ENCODE measurements at regions not wholly inside any gene's neighbourhood (a gene's known extent, or its start where the extent isn't known, plus 50 kb on each side); places are given as distances from the start of the nearest gene placed in this dataset.

DNA sequence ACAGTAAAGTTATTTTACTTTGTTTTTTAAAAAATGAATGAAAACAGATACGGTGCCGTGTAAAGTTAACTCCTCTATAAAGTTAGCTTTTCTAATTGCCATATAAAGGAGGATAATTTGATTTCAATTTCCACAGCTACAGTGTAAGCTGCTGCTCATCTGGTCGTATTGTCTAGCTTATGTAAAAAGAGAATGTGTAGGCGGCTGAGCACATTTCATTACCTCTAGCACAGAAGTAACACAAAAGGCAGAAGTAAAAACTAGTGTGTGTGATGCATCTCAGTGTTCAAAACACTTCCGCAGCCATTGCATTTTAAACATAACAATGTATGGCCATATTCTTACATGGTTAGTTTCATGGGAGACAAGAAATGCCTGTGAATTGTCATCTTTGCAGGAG lies 105.0 kb upstream of the P2RY1 start:
- DNase-seq (ENCODE audit: low read depth in 6 of 9, low spot score in 9 of 9), result no peak
- no peaks in the 10 kb centered on the region for H3K9me3 ChIP-seq (ENCODE audit: control insufficient read depth in 2 of 2, insufficient read depth in 1 of 2, low read length in 1 of 2)
- H3K4me3 ChIP-seq (ENCODE audit: low read length in 2 of 2), result no peak overlapping the region
- WGBS, result 96% methylated on average over 5 of the region's 5 CpGs
- H3K27me3 ChIP-seq (ENCODE audit: control insufficient read depth in 2 of 2, insufficient read depth in 1 of 2, low read length in 1 of 2), result no peaks in the 10 kb centered on the region
- no peaks in the 10 kb centered on the region for H3K36me3 ChIP-seq (ENCODE audit: control insufficient read depth in 2 of 2, insufficient read depth in 2 of 2, low read length in 1 of 2)
- H3K4me1 ChIP-seq (ENCODE audit: control insufficient read depth in 2 of 2, insufficient read depth in 2 of 2, low read length in 2 of 2), result no peaks in the 10 kb centered on the region
- no peak overlapping the region for H3K27ac ChIP-seq (ENCODE audit: low read depth in 1 of 2, low read length in 1 of 2)

GRCh38 chr3:152731511-152731910 lies 103.4 kb upstream of the P2RY1 start:
- no peaks in the 10 kb centered on the region for H3K36me3 ChIP-seq (ENCODE audit: control insufficient read depth in 2 of 2, insufficient read depth in 2 of 2, low read length in 1 of 2)
- H3K27me3 ChIP-seq (ENCODE audit: control insufficient read depth in 2 of 2, insufficient read depth in 1 of 2, low read length in 1 of 2), result no peaks in the 10 kb centered on the region
- H3K27ac ChIP-seq (ENCODE audit: low read depth in 1 of 2, low read length in 1 of 2), result no peak overlapping the region
- H3K9me3 ChIP-seq (ENCODE audit: control insufficient read depth in 2 of 2, insufficient read depth in 1 of 2, low read length in 1 of 2), result no peaks in the 10 kb centered on the region
- no peak overlapping the region for H3K4me3 ChIP-seq (ENCODE audit: low read length in 2 of 2)
- DNase-seq (ENCODE audit: low read depth in 6 of 9, low spot score in 9 of 9), result no peak
- H3K4me1 ChIP-seq (ENCODE audit: control insufficient read depth in 2 of 2, insufficient read depth in 2 of 2, low read length in 2 of 2), result no peaks in the 10 kb centered on the region
- WGBS, result 96% methylated on average over 2 of the region's 2 CpGs

- Histone ChIP-seq H3K36me3 (ENCODE audit: control insufficient read depth in 2 of 2, insufficient read depth in 2 of 2, low read length in 1 of 2) (no peaks in the 10 kb centered on the region), H3K4me3 (ENCODE audit: low read length in 2 of 2) (no peak overlapping the region), H3K4me1 (ENCODE audit: control insufficient read depth in 2 of 2, insufficient read depth in 2 of 2, low read length in 2 of 2) (no peaks in the 10 kb centered on the region), H3K27me3 (ENCODE audit: control insufficient read depth in 2 of 2, insufficient read depth in 1 of 2, low read length in 1 of 2) (no peaks in the 10 kb centered on the region), H3K9me3 (ENCODE audit: control insufficient read depth in 2 of 2, insufficient read depth in 1 of 2, low read length in 1 of 2) (no peaks in the 10 kb centered on the region), H3K27ac (ENCODE audit: low read depth in 1 of 2, low read length in 1 of 2) (no peak overlapping the region)
- WGBS, result 97% methylated on average over 2 of the region's 2 CpGs
- DNase-seq (ENCODE audit: low read depth in 6 of 9, low spot score in 9 of 9), result no peak
Observed at GRCh38 chr3:152733584-152734119, 101.3 kb upstream of the P2RY1 start.

DNA sequence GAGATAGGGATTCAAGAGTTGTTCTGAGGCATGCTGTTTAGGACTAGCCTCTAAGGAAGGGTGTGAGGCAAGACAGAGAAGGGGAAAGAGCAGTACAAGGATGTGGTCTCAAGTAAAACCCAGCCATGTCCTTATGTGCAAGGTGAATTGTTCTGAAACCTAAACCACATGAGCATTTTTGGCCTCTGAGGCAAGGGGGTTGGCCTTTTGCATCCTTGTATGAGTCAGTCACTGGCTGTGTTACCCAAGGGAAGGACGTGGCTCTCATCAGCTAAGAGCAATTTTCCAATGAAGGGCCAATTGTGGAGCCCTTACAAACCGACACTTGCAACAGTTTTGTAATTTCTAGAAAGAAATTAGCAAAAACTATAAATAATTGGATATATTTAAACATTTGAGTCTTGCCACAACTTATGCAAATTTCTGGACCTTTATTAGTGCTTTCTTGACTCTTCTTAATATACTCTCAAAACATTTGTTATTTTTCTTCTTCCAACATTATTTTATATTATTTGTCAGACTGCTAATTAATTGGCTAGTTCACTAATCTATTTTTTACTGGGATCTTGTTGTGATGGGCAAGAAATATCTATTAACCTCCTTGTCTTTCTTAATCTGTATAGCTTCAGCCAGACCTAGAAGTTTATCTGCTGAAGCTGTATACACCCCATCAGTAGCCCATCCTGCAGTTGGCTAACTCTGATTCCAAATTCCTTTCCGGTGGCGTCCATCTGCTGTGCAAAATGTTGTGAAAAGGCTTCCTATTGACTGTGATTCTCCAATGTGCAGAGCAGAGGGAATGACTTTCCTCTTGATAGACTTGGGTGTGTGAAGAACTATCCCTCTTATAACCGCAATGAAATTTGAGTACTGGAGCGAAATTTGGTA lies 97.7 kb upstream of the P2RY1 start:
- H3K4me1 ChIP-seq (ENCODE audit: control insufficient read depth in 2 of 2, insufficient read depth in 2 of 2, low read length in 2 of 2), result no peaks in the 10 kb centered on the region
- H3K36me3 ChIP-seq (ENCODE audit: control insufficient read depth in 2 of 2, insufficient read depth in 2 of 2, low read length in 1 of 2), result no peaks in the 10 kb centered on the region
- no peak overlapping the region for H3K4me3 ChIP-seq (ENCODE audit: low read length in 2 of 2)
- H3K9me3 ChIP-seq (ENCODE audit: control insufficient read depth in 2 of 2, insufficient read depth in 1 of 2, low read length in 1 of 2), result no peaks in the 10 kb centered on the region
- WGBS, result 84% methylated on average over 6 of the region's 6 CpGs
- DNase-seq (ENCODE audit: low read depth in 6 of 9, low spot score in 9 of 9), result peak in 1 of 9 donors; percentile 9
- H3K27ac ChIP-seq (ENCODE audit: low read depth in 1 of 2, low read length in 1 of 2), result no peak overlapping the region
- no peaks in the 10 kb centered on the region for H3K27me3 ChIP-seq (ENCODE audit: control insufficient read depth in 2 of 2, insufficient read depth in 1 of 2, low read length in 1 of 2)

GRCh38 chr3:152738656-152739055 lies 96.3 kb upstream of the P2RY1 start:
- Histone ChIP-seq H3K36me3 (ENCODE audit: control insufficient read depth in 2 of 2, insufficient read depth in 2 of 2, low read length in 1 of 2) (no peaks in the 10 kb centered on the region), H3K4me3 (ENCODE audit: low read length in 2 of 2) (no peak overlapping the region), H3K27ac (ENCODE audit: low read depth in 1 of 2, low read length in 1 of 2) (no peak overlapping the region), H3K4me1 (ENCODE audit: control insufficient read depth in 2 of 2, insufficient read depth in 2 of 2, low read length in 2 of 2) (no peaks in the 10 kb centered on the region), H3K27me3 (ENCODE audit: control insufficient read depth in 2 of 2, insufficient read depth in 1 of 2, low read length in 1 of 2) (no peaks in the 10 kb centered on the region), H3K9me3 (ENCODE audit: control insufficient read depth in 2 of 2, insufficient read depth in 1 of 2, low read length in 1 of 2) (no peaks in the 10 kb centered on the region)
- DNase-seq (ENCODE audit: low read depth in 6 of 9, low spot score in 9 of 9), result peak in 1 of 9 donors; percentile 5
- WGBS, result 59% methylated on average over 2 of the region's 2 CpGs

GRCh38 chr3:152742368-152743347 lies 92.3 kb upstream of the P2RY1 start:
- Histone ChIP-seq H3K4me3 (ENCODE audit: low read length in 2 of 2) (no peak overlapping the region), H3K27ac (ENCODE audit: low read depth in 1 of 2, low read length in 1 of 2) (no peak overlapping the region), H3K4me1 (ENCODE audit: control insufficient read depth in 2 of 2, insufficient read depth in 2 of 2, low read length in 2 of 2) (no peaks in the 10 kb centered on the region), H3K9me3 (ENCODE audit: control insufficient read depth in 2 of 2, insufficient read depth in 1 of 2, low read length in 1 of 2) (no peaks in the 10 kb centered on the region), H3K27me3 (ENCODE audit: control insufficient read depth in 2 of 2, insufficient read depth in 1 of 2, low read length in 1 of 2) (no peaks in the 10 kb centered on the region), H3K36me3 (ENCODE audit: control insufficient read depth in 2 of 2, insufficient read depth in 2 of 2, low read length in 1 of 2) (no peaks in the 10 kb centered on the region)
- 97% methylated on average over 2 of the region's 2 CpGs for WGBS
- no peak for DNase-seq (ENCODE audit: low read depth in 6 of 9, low spot score in 9 of 9)

DNA sequence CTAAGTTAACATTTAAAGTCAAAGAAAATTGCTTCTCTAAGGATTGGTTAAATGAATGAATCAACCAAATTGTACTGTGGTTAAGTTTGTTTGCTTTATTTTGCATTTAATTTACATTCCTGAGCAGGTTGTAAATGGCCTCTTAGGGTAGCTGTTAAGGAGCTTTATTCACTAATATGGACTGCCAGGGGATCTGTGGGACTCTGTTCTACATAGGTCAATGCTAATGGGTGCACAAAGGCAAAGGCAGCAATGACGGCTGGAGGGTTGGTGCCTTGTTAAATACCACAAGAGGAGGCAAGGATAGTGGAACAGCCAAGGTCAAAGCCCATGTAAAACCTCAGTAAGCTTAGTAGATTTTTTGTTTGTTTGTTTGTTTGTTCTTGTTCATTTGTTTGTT lies 89.3 kb upstream of the P2RY1 start:
- Histone ChIP-seq H3K36me3 (ENCODE audit: control insufficient read depth in 2 of 2, insufficient read depth in 2 of 2, low read length in 1 of 2) (no peaks in the 10 kb centered on the region), H3K4me3 (ENCODE audit: low read length in 2 of 2) (no peak overlapping the region), H3K4me1 (ENCODE audit: control insufficient read depth in 2 of 2, insufficient read depth in 2 of 2, low read length in 2 of 2) (no peaks in the 10 kb centered on the region), H3K27ac (ENCODE audit: low read depth in 1 of 2, low read length in 1 of 2) (no peak overlapping the region), H3K27me3 (ENCODE audit: control insufficient read depth in 2 of 2, insufficient read depth in 1 of 2, low read length in 1 of 2) (no peaks in the 10 kb centered on the region), H3K9me3 (ENCODE audit: control insufficient read depth in 2 of 2, insufficient read depth in 1 of 2, low read length in 1 of 2) (no peaks in the 10 kb centered on the region)
- WGBS, result 96% methylated on average over 1 of the region's 1 CpG
- no peak for DNase-seq (ENCODE audit: low read depth in 6 of 9, low spot score in 9 of 9)

GRCh38 chr3:152754303-152754702 lies 80.6 kb upstream of the P2RY1 start:
- Histone ChIP-seq H3K27me3 (ENCODE audit: control insufficient read depth in 2 of 2, insufficient read depth in 1 of 2, low read length in 1 of 2) (no peaks in the 10 kb centered on the region), H3K27ac (ENCODE audit: low read depth in 1 of 2, low read length in 1 of 2) (no peak overlapping the region), H3K9me3 (ENCODE audit: control insufficient read depth in 2 of 2, insufficient read depth in 1 of 2, low read length in 1 of 2) (no peaks in the 10 kb centered on the region), H3K36me3 (ENCODE audit: control insufficient read depth in 2 of 2, insufficient read depth in 2 of 2, low read length in 1 of 2) (no peaks in the 10 kb centered on the region), H3K4me3 (ENCODE audit: low read length in 2 of 2) (no peak overlapping the region), H3K4me1 (ENCODE audit: control insufficient read depth in 2 of 2, insufficient read depth in 2 of 2, low read length in 2 of 2) (no peaks in the 10 kb centered on the region)
- DNase-seq (ENCODE audit: low read depth in 6 of 9, low spot score in 9 of 9), result no peak
- WGBS, result 91% methylated on average over 2 of the region's 2 CpGs

DNA sequence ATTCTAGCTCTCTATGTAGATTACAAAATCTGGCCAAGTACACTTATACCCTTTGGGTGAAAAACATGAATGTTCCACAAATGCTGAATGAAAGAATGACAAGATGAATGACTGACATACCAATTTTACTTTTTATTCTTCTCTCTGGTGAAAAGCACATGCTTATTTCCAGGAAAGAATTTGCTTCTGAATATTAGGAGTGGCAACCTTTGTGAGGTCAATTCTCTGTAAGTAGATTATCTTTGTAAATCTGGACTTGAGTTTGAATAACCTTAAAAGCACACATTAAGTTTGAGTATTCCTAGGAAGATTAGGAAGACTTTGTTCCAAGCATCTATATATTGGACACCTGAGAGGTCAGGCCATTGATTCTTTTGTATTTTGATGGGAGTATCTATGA lies 78.1 kb upstream of the P2RY1 start:
- no peaks in the 10 kb centered on the region for H3K9me3 ChIP-seq (ENCODE audit: control insufficient read depth in 2 of 2, insufficient read depth in 1 of 2, low read length in 1 of 2)
- no peaks in the 10 kb centered on the region for H3K27me3 ChIP-seq (ENCODE audit: control insufficient read depth in 2 of 2, insufficient read depth in 1 of 2, low read length in 1 of 2)
- no peak overlapping the region for H3K27ac ChIP-seq (ENCODE audit: low read depth in 1 of 2, low read length in 1 of 2)
- no peak for DNase-seq (ENCODE audit: low read depth in 6 of 9, low spot score in 9 of 9)
- no peak overlapping the region for H3K4me3 ChIP-seq (ENCODE audit: low read length in 2 of 2)
- no peaks in the 10 kb centered on the region for H3K36me3 ChIP-seq (ENCODE audit: control insufficient read depth in 2 of 2, insufficient read depth in 2 of 2, low read length in 1 of 2)
- H3K4me1 ChIP-seq (ENCODE audit: control insufficient read depth in 2 of 2, insufficient read depth in 2 of 2, low read length in 2 of 2), result no peaks in the 10 kb centered on the region
